ENCODE measurements at regions not wholly inside any gene's neighbourhood (a gene's known extent, or its start where the extent isn't known, plus 50 kb on each side); places are given as distances from the start of the nearest gene placed in this dataset.

GRCh38 chr3:118792191-118792590, 242.5 kb downstream of the IGSF11 start:
- TF ChIP-seq POLR2A (IDR thresholded peaks at IDR 0.05) (no peak), CTCF (IDR thresholded peaks at IDR 0.05 in 8 of 11, conservative IDR thresholded peaks at IDR 0.05 in 3 of 11) (no peak), POLR2AphosphoS5 (IDR thresholded peaks at IDR 0.05) (no peak)

Data from spleen (tissue), 7 donors.